ENCODE measurements at regions not wholly inside any gene's neighbourhood (a gene's known extent, or its start where the extent isn't known, plus 50 kb on each side); places are given as distances from the start of the nearest gene placed in this dataset.

- TF ChIP-seq EP300 (IDR thresholded peaks at IDR 0.05) (no peak), POLR2A (IDR thresholded peaks at IDR 0.05) (no peak), CTCF (IDR thresholded peaks at IDR 0.05) (no peak)
- DNase-seq = no peak
- no peaks in the 10 kb centered on the region for H3K9me3 ChIP-seq
- no peak overlapping the region for H3K4me3 ChIP-seq
- no peaks in the 10 kb centered on the region for H3K27me3 ChIP-seq
- WGBS, 3 donors = 73 to 81% (median 78%) methylated on average over 1 of the region's 1 CpG
- intact Hi-C loops (cut with DNase I) = no loop called here
- no peak overlapping the region for H3K27ac ChIP-seq
- no peaks in the 10 kb centered on the region for H3K36me3 ChIP-seq
- H3K4me1 ChIP-seq (ENCODE audit: insufficient read depth) = no peaks in the 10 kb centered on the region
Measured at GRCh38 chr18:56314396-56314795, 324.0 kb downstream of the TXNL1 start.

- no peak for TF ChIP-seq POLR2A (IDR thresholded peaks at IDR 0.05)
- TF ChIP-seq CTCF (IDR thresholded peaks at IDR 0.05) = no peak
- no peak for TF ChIP-seq EP300 (IDR thresholded peaks at IDR 0.05)
- intact Hi-C loops (cut with DNase I) = no loop called here
Measured at GRCh38 chr18:56312551-56313335, 325.6 kb downstream of the TXNL1 start.

GRCh38 chr18:56309104-56309503 is 329.3 kb downstream of the TXNL1 start:
- H3K9me3 ChIP-seq = no peaks in the 10 kb centered on the region
- H3K27ac ChIP-seq = no peak overlapping the region
- intact Hi-C loops (cut with DNase I) = no loop called here
- H3K4me1 ChIP-seq (ENCODE audit: insufficient read depth) = no peaks in the 10 kb centered on the region
- DNase-seq = no peak
- H3K4me3 ChIP-seq = no peak overlapping the region
- TF ChIP-seq EP300 (IDR thresholded peaks at IDR 0.05) (no peak), CTCF (IDR thresholded peaks at IDR 0.05) (no peak), POLR2A (IDR thresholded peaks at IDR 0.05) (no peak)
- H3K36me3 ChIP-seq = no peaks in the 10 kb centered on the region
- H3K27me3 ChIP-seq = no peaks in the 10 kb centered on the region
- 80 to 87% (median 85%) methylated on average over 2 of the region's 2 CpGs for WGBS, 3 donors

More at GRCh38 chr18:56312551-56313335, 325.6 kb downstream of the TXNL1 start:
- H3K27me3 ChIP-seq = no peaks in the 10 kb centered on the region
- DNase-seq = no peak
- H3K36me3 ChIP-seq = no peaks in the 10 kb centered on the region
- no peaks in the 10 kb centered on the region for H3K4me1 ChIP-seq (ENCODE audit: insufficient read depth)
- WGBS, 3 donors = 83 to 87% (median 86%) methylated on average over 5 of the region's 5 CpGs
- no peak overlapping the region for H3K27ac ChIP-seq
- H3K4me3 ChIP-seq = no peak overlapping the region
- H3K9me3 ChIP-seq = no peaks in the 10 kb centered on the region

- no peak overlapping the region for H3K4me3 ChIP-seq
- 72 to 77% (median 75%) methylated on average over 4 of the region's 4 CpGs for WGBS, 3 donors
- H3K9me3 ChIP-seq = no peaks in the 10 kb centered on the region
- intact Hi-C loops (cut with DNase I) = no loop called here
- H3K4me1 ChIP-seq (ENCODE audit: insufficient read depth) = no peaks in the 10 kb centered on the region
- no peak for TF ChIP-seq EP300 (IDR thresholded peaks at IDR 0.05)
- no peak for TF ChIP-seq CTCF (IDR thresholded peaks at IDR 0.05)
- TF ChIP-seq POLR2A (IDR thresholded peaks at IDR 0.05) = no peak
- no peaks in the 10 kb centered on the region for H3K27me3 ChIP-seq
- H3K27ac ChIP-seq = no peak overlapping the region
- no peaks in the 10 kb centered on the region for H3K36me3 ChIP-seq
- no peak for DNase-seq
Measured at GRCh38 chr18:56307354-56308170, 330.8 kb downstream of the TXNL1 start.

Data from ovary (tissue), 7 donors.